NT2/D1 (cell line): ENCODE measurements at regions not wholly inside any gene's neighbourhood (a gene's known extent, or its start where the extent isn't known, plus 50 kb on each side); places are given as distances from the start of the nearest gene placed in this dataset.

ENCODE experiments used
- SUZ12 ChIP-seq: IDR thresholded peaks from 2 replicates; pipeline ENCODE4 v1.6.1; 2011; ENCODE audit not compliant: insufficient read length, insufficient read depth; ENCODE audit errors: extremely low read depth
- ZNF274 ChIP-seq: IDR thresholded peaks from 2 replicates; pipeline ENCODE4 v1.6.1; 2011; ENCODE audit warnings: mild to moderate bottlenecking, low read depth, low read length

DNA sequence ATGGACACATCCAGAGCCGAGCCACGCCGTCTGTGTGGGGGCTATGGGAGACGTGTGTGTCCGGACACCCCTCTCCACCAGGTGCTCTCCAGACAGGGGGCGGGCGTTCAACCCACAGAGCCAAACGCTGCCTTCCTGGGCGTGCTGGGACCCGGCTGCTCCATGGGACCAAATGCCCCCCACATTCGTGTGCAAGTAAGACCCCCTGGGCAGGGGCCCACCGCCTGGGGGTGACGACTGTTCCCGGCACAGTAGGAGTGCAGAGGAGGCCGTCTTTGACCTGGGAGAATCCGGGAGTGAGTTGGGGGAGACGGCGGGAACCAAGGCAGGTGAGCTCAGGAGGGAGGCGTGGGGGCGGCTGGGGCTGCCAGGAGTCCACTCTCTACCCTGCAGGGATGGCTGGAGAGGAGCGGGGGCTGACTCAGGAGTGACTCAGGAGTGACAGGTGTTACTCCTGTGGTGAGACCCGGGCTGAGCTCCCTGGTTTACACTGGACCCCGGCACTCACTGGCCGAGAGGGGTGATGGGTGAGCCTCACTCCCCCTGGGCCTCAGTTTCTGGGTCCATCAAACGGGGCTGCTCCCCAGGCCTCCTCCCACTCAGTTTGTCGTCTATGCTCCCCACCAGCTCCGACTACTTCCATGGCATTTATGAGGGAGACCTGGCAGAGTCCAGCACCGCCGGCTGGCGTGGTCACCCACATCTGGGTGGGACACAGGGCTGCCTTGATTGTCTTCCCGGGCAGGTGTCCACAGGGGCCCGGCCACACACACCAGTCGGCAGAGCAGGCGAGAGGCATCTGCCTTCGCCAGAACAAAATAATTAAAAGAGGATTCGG is 95.0 kb downstream of the MICALL2 start:
- TF ChIP-seq SUZ12 = no peak
- TF ChIP-seq ZNF274 = no peak
